HG03439 (cell line): ENCODE measurements at regions not wholly inside any gene's neighbourhood (a gene's known extent, or its start where the extent isn't known, plus 50 kb on each side); places are given as distances from the start of the nearest gene placed in this dataset.
"Not testable (repeated sequence)": the region's sequence is repeated elsewhere in the genome, so short reads cannot be mapped to it uniquely, and the experiment has no call there.

Source experiments
- ATAC-seq: cut with Tn5 transposase; IDR thresholded peaks from one replicate; pipeline ENCODE4 v1.9.1; 2021; ENCODE audit warnings: mild to moderate bottlenecking, moderate library complexity; ENCODE audit not compliant: unreplicated experiment

DNA sequence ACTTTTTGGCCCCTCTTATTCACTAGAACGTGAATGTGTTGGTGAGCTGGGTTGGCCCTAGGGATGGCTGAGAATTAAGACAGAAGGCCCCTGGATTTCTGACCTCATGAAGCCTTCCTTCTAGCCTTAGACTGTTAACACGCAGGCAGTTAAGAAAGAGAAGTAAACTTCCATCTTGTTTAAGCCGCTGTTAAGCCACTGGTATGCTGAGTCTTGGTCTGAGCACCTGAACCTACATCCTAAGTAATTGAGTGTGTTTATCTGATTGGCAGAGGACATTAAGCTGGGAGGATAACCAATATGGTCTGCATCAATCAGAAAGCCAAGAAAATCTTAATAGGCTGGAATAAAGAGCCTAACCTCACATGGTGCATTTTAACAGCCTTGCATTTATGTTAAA lies 535.0 kb upstream of the ARID1B start:
- ATAC-seq: no peak

- ATAC-seq: no peak
Observed at GRCh38 chr6:156231026-156231765, 546.0 kb upstream of the ARID1B start.

DNA sequence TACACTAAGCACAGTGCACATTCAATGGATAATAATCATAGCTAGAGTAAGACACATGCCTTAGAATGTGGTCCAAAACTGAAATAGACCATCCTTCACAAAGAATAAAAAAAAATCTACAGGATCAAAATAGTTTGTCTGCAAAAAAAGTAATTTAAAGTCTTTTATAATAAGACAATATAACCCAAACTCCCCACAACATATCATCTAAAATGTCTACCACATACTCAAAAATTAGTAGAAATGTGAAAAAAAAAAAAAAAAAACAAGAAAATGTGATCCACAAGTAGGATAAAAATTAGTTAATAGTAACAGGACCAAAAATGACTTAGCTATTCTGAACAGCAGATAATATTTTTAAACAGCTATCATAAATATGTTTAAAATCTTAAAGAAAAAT lies 557.2 kb upstream of the ARID1B start:
- ATAC-seq: no peak

DNA sequence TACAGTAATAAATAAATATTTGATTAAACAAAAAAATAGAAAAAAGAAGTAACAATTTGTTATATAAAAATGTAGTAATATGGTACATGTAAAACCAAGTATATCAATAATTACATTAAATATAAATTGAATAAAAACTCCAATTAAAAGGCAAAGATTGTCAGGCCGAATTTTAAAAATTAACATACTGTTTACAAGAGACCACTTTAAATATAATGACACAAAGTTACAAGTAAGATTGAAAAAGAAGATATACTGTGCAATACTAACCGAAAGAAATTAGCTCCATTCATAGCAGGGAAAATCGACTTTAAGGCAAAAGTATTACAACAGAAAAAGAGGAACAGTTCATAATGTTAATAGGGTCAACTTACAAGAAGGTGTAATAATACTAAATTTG lies 571.5 kb upstream of the ARID1B start:
- no peak for ATAC-seq

DNA sequence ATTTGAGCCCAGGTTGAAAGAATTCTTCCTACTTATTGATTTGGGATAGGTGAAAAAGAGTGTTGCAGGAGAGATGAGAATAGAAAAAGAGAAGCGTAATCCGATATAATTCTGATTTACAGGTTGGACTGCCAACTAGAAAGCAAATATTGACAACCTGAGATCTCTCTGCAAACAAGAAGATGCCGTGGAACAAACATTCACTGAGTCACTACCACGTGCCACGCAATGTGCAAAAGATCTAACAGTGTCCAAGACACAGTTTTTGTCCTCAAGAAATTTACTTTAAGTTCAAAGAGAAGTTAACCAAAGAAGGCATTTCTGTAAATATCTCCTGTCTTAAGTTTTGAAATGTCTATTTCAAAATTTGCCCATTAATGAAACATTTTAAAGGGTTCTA lies 578.0 kb upstream of the ARID1B start:
- no peak for ATAC-seq

DNA sequence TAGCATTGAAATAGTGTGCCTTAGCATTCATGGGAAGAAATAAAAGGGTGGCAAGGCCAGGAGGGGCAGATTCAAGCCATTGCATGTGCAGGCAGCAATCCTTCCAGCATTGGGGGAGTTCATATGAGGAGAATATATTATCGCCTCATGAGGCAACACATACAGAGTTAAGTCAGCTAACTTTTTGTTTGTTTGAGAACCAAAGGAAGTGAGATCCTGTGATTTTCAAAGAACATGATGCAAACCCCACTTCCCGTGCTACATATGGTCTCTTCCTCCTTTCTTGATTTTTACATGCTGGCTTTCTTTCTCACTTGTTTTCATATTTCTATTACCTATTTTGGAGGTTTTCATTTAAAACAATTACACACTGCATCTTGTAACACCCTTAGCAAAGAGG lies 579.7 kb upstream of the ARID1B start:
- ATAC-seq: no peak

DNA sequence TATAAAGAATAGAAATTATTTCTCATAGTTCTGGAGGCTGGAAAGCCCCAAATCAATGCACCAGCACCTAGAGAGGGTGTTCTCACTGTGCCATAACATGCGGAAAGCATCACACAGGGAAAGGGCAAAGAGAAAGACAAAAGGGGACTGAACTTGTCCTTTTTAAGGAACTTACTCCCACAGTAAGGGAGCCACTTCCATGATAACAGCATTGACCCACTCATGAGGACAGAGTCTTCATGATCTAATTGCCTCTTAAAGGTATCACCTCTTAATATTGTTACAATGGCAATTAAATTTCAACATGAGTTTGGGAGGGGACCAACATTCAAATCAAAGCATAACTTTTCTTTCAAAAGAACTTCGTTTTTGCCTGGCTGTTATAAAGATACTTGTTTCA lies 582.2 kb upstream of the ARID1B start:
- ATAC-seq: no peak

- ATAC-seq: no peak
Observed at GRCh38 chr6:156193381-156193780, 583.8 kb upstream of the ARID1B start.

GRCh38 chr6:156191895-156192294 lies 585.3 kb upstream of the ARID1B start:
- ATAC-seq: no peak

- ATAC-seq: not testable (repeated sequence)
Observed at GRCh38 chr6:156191390-156191789, 585.8 kb upstream of the ARID1B start.

DNA sequence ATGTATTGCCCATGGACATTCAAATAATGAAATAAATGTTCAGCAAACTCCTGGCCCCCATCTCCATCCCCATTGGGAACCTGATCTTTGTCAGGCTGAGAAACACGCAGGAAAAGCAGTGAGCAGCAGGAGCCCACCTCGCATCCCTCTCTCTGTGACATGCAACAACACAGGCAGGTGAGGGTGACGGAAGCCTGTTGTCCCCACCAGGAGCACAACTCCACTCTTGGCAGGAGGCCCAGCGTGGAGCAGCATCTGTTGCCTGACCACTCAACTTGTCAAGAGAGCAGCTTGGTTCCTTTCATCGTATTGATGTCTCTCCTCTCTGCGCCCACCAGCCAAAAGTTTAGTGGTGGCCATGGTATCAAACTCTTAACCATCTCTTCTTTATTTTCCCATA lies 586.9 kb upstream of the ARID1B start:
- no peak for ATAC-seq

GRCh38 chr6:156189714-156190113 lies 587.5 kb upstream of the ARID1B start:
- no peak for ATAC-seq

DNA sequence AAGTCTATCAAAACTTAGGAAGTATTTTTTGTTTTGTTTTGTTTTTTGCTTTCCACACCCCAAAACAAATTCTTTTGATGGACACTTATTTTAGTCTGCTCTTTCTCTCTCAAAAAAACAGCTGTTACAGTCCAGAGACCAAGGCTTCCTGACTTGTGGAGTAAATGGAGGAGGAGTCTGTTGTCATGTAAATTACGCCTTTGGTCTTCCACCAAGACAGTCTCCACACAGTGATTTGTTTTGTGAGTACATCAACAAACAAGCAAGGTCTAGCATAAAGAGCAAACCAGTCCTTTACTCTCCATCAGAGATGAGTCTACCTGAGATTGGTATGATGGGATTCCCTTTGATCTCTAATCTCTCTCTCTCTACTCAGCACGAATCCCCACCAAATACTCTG lies 588.0 kb upstream of the ARID1B start:
- ATAC-seq: no peak

- no peak for ATAC-seq
Observed at GRCh38 chr6:156185113-156185512, 592.1 kb upstream of the ARID1B start.

DNA sequence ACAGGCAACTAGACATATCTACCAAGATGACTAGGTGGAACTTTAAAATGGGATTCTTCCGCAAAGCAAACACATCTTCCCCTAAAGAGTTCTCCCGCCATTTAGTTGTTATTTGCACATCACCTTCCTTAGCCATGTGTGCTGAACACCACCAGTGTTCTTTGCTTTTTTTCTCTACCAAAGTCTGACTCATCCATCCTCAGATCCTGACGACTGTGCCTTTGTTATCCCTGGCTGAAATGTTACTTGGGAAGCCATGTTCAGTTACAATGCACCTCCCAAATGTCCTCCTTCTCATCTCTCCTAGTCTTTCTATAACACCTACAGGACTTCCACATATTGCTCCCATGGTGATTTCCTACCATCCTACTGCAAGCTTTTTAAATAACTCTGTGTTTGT lies 593.5 kb upstream of the ARID1B start:
- no peak for ATAC-seq

GRCh38 chr6:156182356-156182755 lies 594.8 kb upstream of the ARID1B start:
- ATAC-seq: no peak

DNA sequence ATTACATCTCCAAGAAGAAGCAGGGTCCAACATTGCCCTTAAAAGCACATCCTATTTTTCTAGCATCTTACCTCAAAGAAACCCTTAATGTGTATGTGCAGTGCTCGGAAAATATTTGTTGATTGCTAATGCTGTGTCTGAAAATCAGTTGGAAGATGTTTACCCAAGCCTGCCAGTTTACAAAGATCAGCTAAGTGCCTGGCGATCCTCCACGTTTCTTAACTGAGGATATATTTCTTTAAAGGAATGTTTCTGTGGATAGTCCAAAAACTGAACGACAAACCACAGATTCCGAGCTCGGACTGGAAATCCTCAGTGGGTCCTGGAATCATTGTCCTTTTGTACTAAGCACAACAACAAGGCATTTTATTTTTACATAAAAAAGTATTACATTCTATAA lies 595.7 kb upstream of the ARID1B start:
- ATAC-seq: no peak

DNA sequence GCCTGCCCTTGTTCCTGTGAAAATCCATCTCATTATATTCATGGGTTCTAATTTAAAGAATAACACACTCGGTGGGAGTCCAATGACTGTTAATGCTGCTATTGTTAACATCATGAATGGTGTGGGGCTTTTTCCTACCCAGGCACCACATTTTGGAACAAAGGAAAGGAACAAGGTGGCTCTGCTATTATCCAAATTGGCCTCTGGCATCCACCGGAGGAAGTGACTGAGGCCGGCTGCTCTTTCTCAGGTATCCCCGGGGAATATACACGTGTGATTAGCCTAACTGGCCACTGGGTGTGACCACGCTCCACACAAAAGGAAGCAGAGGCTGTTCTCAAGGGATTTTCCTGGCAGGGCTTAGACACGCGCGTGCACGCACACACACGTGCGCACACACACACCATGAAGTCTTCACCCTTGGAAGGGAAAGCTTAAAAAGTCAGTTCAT lies 601.2 kb upstream of the ARID1B start:
- ATAC-seq: no peak

- no peak for ATAC-seq
Observed at GRCh38 chr6:156175433-156175832, 601.7 kb upstream of the ARID1B start.

DNA sequence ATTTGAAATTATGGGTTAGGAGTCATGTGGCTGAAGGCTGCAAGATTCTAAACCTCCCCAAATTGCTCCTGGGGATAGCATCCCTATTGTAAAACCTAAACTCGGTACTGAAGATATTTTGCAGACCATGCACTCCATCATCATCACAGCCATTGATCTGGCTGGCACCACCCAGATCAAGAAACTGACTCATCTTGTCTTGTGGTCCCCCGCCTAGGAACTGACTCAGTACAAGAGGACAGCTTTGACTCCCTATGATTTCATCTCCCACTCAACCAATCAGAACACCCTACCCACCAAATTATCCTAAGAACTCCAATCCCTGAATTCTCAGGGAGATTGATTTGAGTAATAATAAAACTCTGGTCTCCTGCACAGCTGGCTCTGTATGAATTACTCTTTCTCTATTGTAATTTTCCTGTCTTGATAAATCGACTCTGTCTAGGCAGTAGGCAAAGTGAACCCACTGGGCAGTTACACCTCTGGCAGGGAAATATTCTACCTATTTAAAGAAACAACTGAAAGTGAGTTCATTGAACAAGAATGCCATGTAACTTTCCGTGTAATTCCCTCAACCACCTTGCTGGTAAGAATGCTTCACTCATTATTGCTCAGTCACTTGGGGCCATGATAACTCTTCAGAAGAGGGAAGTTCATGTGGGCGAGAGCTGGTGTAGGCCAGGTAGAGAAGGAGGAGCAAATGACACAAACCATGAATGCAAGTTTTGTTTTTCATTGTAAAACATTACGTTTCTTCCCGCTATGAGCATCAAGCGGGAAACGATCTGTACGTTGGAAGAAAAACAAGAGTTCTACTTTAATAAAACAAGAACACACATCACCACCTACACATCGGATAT lies 602.9 kb upstream of the ARID1B start:
- no peak for ATAC-seq

GRCh38 chr6:156169371-156169770 lies 607.8 kb upstream of the ARID1B start:
- no peak for ATAC-seq

GRCh38 chr6:156167625-156168071 lies 609.5 kb upstream of the ARID1B start:
- no peak for ATAC-seq
